ENCODE measurements at regions not wholly inside any gene's neighbourhood (a gene's known extent, or its start where the extent isn't known, plus 50 kb on each side); places are given as distances from the start of the nearest gene placed in this dataset.

DNA sequence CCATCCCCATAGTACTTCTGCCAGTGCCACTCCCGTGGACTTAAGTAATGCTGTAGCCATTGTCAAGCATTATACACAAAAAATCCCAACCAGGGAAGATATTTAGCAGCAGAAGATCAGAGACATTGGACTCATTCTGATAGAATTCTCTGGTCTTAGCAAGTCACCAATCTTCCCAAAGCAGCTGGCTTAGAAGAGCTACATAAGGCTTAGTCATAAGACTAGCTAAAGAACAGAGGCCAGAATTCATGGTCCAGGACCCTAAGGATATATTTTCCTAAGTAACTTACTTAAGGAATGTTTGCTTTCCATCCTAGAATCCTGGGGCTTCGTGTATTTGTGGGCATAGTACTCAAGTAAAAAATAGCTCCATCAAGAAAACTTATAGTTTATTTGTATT, 100.3 kb upstream of the SLIT2 start:
- TF ChIP-seq, protein P1, sequence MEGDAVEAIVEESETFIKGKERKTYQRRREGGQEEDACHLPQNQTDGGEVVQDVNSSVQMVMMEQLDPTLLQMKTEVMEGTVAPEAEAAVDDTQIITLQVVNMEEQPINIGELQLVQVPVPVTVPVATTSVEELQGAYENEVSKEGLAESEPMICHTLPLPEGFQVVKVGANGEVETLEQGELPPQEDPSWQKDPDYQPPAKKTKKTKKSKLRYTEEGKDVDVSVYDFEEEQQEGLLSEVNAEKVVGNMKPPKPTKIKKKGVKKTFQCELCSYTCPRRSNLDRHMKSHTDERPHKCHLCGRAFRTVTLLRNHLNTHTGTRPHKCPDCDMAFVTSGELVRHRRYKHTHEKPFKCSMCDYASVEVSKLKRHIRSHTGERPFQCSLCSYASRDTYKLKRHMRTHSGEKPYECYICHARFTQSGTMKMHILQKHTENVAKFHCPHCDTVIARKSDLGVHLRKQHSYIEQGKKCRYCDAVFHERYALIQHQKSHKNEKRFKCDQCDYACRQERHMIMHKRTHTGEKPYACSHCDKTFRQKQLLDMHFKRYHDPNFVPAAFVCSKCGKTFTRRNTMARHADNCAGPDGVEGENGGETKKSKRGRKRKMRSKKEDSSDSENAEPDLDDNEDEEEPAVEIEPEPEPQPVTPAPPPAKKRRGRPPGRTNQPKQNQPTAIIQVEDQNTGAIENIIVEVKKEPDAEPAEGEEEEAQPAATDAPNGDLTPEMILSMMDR (IDR thresholded peaks at IDR 0.05; ENCODE audit: insufficient read depth, low read length), result no peak
- TF ChIP-seq POLR2AphosphoS5 (IDR thresholded peaks at IDR 0.05; ENCODE audit: low read depth), result no peak

Data from HL-60 (cell line).